ENCODE measurements at regions not wholly inside any gene's neighbourhood (a gene's known extent, or its start where the extent isn't known, plus 50 kb on each side); places are given as distances from the start of the nearest gene placed in this dataset.

- TF ChIP-seq CTCF (IDR thresholded peaks at IDR 0.05; ENCODE audit: insufficient read depth, low read length, missing control alignments): no peak
- CTCF ChIA-PET: interaction anchor here (0.9 kb wide), 1 partner anchor 10 kb away, joined by 3 read pairs; no protein-coding TSS in a partner anchor
- DNase-seq (ENCODE audit: low read depth, low spot score): no peak
- H3K4me3 ChIP-seq (ENCODE audit: low read depth, low read length): no peak overlapping the region
- POLR2A ChIA-PET: no interaction called here
Observed at GRCh38 chr10:3229815-3230214, 57.2 kb upstream of the PITRM1 start.

- H3K4me3 ChIP-seq (ENCODE audit: low read depth, low read length): no peak overlapping the region
- POLR2A ChIA-PET: no interaction called here
- CTCF ChIA-PET: interaction anchor here (1.0 kb wide), 1 partner anchor 37 kb away, joined by 3 read pairs; no protein-coding TSS in a partner anchor
- DNase-seq (ENCODE audit: low read depth, low spot score): no peak
- TF ChIP-seq CTCF (IDR thresholded peaks at IDR 0.05; ENCODE audit: insufficient read depth, low read length, missing control alignments): no peak
Observed at GRCh38 chr10:3228629-3228945, 56.0 kb upstream of the PITRM1 start.

- ChIA-PET CTCF (no interaction called here), POLR2A (interaction anchor here (0.5 to 1.1 kb wide), 5 partner anchors 9 to 905 kb away, joined by 3 to 5 read pairs (median 3); partner anchors contain the start of gene KLF6)
- peak; percentile 70 for DNase-seq (ENCODE audit: low read depth, low spot score)
- TF ChIP-seq CTCF (IDR thresholded peaks at IDR 0.05; ENCODE audit: insufficient read depth, low read length, missing control alignments): no peak
- H3K4me3 ChIP-seq (ENCODE audit: low read depth, low read length): peak overlapping the region; percentile 12; the same call in 1 of the 2 replicates
Observed at GRCh38 chr10:3226960-3227744, 54.6 kb upstream of the PITRM1 start.

GRCh38 chr10:3225561-3225960 is 53.0 kb upstream of the PITRM1 start:
- POLR2A ChIA-PET: interaction anchor here (0.5 to 0.7 kb wide), 2 partner anchors 28 to 243 kb away, joined by 3 read pairs; no protein-coding TSS in a partner anchor
- no peak overlapping the region for H3K4me3 ChIP-seq (ENCODE audit: low read depth, low read length)
- peak; percentile 63 for DNase-seq (ENCODE audit: low read depth, low spot score)
- TF ChIP-seq CTCF (IDR thresholded peaks at IDR 0.05; ENCODE audit: insufficient read depth, low read length, missing control alignments): no peak
- CTCF ChIA-PET: interaction anchor here (0.9 to 1.3 kb wide), 5 partner anchors 9 to 32 kb away, joined by 3 to 5 read pairs (median 3); no protein-coding TSS in a partner anchor

GRCh38 chr10:3224241-3224640 is 51.7 kb upstream of the PITRM1 start:
- ChIA-PET CTCF (no interaction called here), POLR2A (no interaction called here)
- DNase-seq (ENCODE audit: low read depth, low spot score): no peak
- no peak overlapping the region for H3K4me3 ChIP-seq (ENCODE audit: low read depth, low read length)
- TF ChIP-seq CTCF (IDR thresholded peaks at IDR 0.05; ENCODE audit: insufficient read depth, low read length, missing control alignments): no peak

- CTCF ChIA-PET: interaction anchor here (1.3 to 1.4 kb wide), 3 partner anchors 25 to 29 kb away, joined by 3 to 4 read pairs (median 4); no protein-coding TSS in a partner anchor
- no peak overlapping the region for H3K4me3 ChIP-seq (ENCODE audit: low read depth, low read length)
- no peak for DNase-seq (ENCODE audit: low read depth, low spot score)
- POLR2A ChIA-PET: no interaction called here
- TF ChIP-seq CTCF (IDR thresholded peaks at IDR 0.05; ENCODE audit: insufficient read depth, low read length, missing control alignments): no peak
Observed at GRCh38 chr10:3222626-3223025, 50.0 kb upstream of the PITRM1 start.

All from AG04449 (cell line).